HEK293 (cell line): ENCODE measurements at regions not wholly inside any gene's neighbourhood (a gene's known extent, or its start where the extent isn't known, plus 50 kb on each side); places are given as distances from the start of the nearest gene placed in this dataset.

ENCODE experiments used
- KLF1 ChIP-seq: fragments of 450-650 bp; formaldehyde crosslinking; IDR thresholded peaks from 2 replicates; pipeline ENCODE4 v1.5.1; 2016; ENCODE audit warnings: missing biosample characterization, missing genetic modification characterization
- MYNN ChIP-seq: fragments of 450-650 bp; formaldehyde crosslinking; IDR thresholded peaks from 2 replicates; pipeline ENCODE4 v1.5.1; 2016; ENCODE audit warnings: missing biosample characterization, missing genetic modification characterization, borderline replicate concordance
- ZNF157 ChIP-seq: fragments of 450-650 bp; formaldehyde crosslinking; IDR thresholded peaks from 2 replicates; pipeline ENCODE4 v1.5.1; 2016; ENCODE audit warnings: missing biosample characterization, missing genetic modification characterization
- ZNF274 ChIP-seq, 2 experiments: fragments of 200-500 bp in 1 of 2; fragments of 450-650 bp in 1 of 2; sonication (Bioruptor generic) in 1 of 2; formaldehyde crosslinking in 1 of 2; IDR thresholded peaks; 2 replicates each; pipeline versions ENCODE4 v1.5.1 to v1.6.1; 2014 to 2016; ENCODE audit warnings: borderline replicate concordance in 1 of 2, inconsistent platforms in 1 of 2, low read length in 1 of 2, missing biosample characterization in 1 of 2, missing genetic modification characterization in 1 of 2
- TF ChIP-seq, protein P1 (sequence below): fragments of 450-650 bp; formaldehyde crosslinking; IDR thresholded peaks from 2 replicates; pipeline ENCODE4 v1.5.1; 2016; ENCODE audit warnings: missing biosample characterization, missing genetic modification characterization
- TF ChIP-seq, protein P2 (sequence below): fragments of 450-650 bp; formaldehyde crosslinking; IDR thresholded peaks from 2 replicates; pipeline ENCODE4 v1.5.1; 2016; ENCODE audit warnings: missing biosample characterization, missing genetic modification characterization

DNA sequence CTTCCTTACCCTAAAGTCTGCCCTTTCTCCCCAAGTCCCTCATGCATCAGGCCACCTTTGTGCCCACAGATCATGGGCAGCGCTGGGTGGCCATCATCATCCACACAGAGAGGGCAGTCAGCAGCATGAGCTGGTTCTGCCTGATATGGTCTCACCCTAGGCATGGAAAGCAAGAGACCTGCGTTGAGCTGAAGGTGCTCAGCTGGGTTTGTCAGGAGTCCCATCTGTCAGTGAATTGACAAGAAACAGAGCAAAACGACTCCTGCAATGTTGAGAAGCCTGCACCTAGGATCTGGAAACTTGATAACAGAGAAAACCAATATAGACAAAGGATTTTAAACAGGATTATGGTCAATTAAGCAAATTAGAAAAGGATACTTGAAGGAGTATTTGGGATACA, 242.7 kb upstream of the PRSS1 start:
- TF ChIP-seq ZNF274 (IDR thresholded peaks at IDR 0.05; ENCODE audit: low read length) (no peak), ZNF274 (tag by site-specific recombination; IDR thresholded peaks at IDR 0.05; ENCODE audit: borderline replicate concordance) (no peak), MYNN (tag by site-specific recombination) (no peak), ZNF157 (tag by site-specific recombination) (no peak), KLF1 (no peak)
- TF ChIP-seq, protein P1, sequence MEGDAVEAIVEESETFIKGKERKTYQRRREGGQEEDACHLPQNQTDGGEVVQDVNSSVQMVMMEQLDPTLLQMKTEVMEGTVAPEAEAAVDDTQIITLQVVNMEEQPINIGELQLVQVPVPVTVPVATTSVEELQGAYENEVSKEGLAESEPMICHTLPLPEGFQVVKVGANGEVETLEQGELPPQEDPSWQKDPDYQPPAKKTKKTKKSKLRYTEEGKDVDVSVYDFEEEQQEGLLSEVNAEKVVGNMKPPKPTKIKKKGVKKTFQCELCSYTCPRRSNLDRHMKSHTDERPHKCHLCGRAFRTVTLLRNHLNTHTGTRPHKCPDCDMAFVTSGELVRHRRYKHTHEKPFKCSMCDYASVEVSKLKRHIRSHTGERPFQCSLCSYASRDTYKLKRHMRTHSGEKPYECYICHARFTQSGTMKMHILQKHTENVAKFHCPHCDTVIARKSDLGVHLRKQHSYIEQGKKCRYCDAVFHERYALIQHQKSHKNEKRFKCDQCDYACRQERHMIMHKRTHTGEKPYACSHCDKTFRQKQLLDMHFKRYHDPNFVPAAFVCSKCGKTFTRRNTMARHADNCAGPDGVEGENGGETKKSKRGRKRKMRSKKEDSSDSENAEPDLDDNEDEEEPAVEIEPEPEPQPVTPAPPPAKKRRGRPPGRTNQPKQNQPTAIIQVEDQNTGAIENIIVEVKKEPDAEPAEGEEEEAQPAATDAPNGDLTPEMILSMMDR (tag by site-specific recombination) = no peak
- TF ChIP-seq, protein P2, sequence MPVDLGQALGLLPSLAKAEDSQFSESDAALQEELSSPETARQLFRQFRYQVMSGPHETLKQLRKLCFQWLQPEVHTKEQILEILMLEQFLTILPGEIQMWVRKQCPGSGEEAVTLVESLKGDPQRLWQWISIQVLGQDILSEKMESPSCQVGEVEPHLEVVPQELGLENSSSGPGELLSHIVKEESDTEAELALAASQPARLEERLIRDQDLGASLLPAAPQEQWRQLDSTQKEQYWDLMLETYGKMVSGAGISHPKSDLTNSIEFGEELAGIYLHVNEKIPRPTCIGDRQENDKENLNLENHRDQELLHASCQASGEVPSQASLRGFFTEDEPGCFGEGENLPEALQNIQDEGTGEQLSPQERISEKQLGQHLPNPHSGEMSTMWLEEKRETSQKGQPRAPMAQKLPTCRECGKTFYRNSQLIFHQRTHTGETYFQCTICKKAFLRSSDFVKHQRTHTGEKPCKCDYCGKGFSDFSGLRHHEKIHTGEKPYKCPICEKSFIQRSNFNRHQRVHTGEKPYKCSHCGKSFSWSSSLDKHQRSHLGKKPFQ = no peak
